ENCODE measurements at regions not wholly inside any gene's neighbourhood (a gene's known extent, or its start where the extent isn't known, plus 50 kb on each side); places are given as distances from the start of the nearest gene placed in this dataset.

GRCh38 chr14:87178277-87178676 lies 814.7 kb downstream of the GALC start:
- intact Hi-C loops (cut with DNase I, micrococcal nuclease): no loop called here
- DNase-seq (no peak), ATAC-seq (no peak)

GRCh38 chr14:87175175-87175574 lies 817.8 kb downstream of the GALC start:
- ATAC-seq (no peak), DNase-seq (no peak)
- intact Hi-C loops (cut with DNase I, micrococcal nuclease): no loop called here

GRCh38 chr14:87171141-87171540 lies 821.8 kb downstream of the GALC start:
- no peak for ATAC-seq
- intact Hi-C loops (cut with DNase I, micrococcal nuclease): no loop called here
- DNase-seq: no peak

GRCh38 chr14:87170179-87170578 lies 822.8 kb downstream of the GALC start:
- DNase-seq (no peak), ATAC-seq (no peak)
- intact Hi-C loops (cut with DNase I, micrococcal nuclease): no loop called here

GRCh38 chr14:87169362-87169761 lies 823.6 kb downstream of the GALC start:
- DNase-seq (no peak), ATAC-seq (no peak)
- intact Hi-C loops (cut with DNase I, micrococcal nuclease): no loop called here

- intact Hi-C loops (cut with DNase I, micrococcal nuclease): no loop called here
- ATAC-seq (no peak), DNase-seq (no peak)
Measured at GRCh38 chr14:87161502-87161901, 831.5 kb downstream of the GALC start.

- intact Hi-C loops (cut with DNase I, micrococcal nuclease): no loop called here
- ATAC-seq (no peak), DNase-seq (no peak)
Measured at GRCh38 chr14:87160989-87161388, 832.0 kb downstream of the GALC start.

- no peak for ATAC-seq
- intact Hi-C loops (cut with DNase I, micrococcal nuclease): no loop called here
- DNase-seq: no peak
Measured at GRCh38 chr14:87158283-87158682, 834.7 kb downstream of the GALC start.

GRCh38 chr14:87156878-87157277 lies 836.1 kb downstream of the GALC start:
- DNase-seq (no peak), ATAC-seq (no peak)
- intact Hi-C loops (cut with DNase I, micrococcal nuclease): no loop called here

- ATAC-seq (no peak), DNase-seq (no peak)
- intact Hi-C loops (cut with DNase I, micrococcal nuclease): no loop called here
Measured at GRCh38 chr14:87155856-87156488, 837.0 kb downstream of the GALC start.

GRCh38 chr14:87153901-87154300 lies 839.1 kb downstream of the GALC start:
- DNase-seq (no peak), ATAC-seq (no peak)
- intact Hi-C loops (cut with DNase I, micrococcal nuclease): no loop called here

- no peak for DNase-seq
- ATAC-seq: no peak
- intact Hi-C loops (cut with DNase I, micrococcal nuclease): no loop called here
Measured at GRCh38 chr14:87153391-87153790, 839.6 kb downstream of the GALC start.

- intact Hi-C loops (cut with DNase I, micrococcal nuclease): no loop called here
- ATAC-seq: no peak
- no peak for DNase-seq
Measured at GRCh38 chr14:87152693-87153092, 840.3 kb downstream of the GALC start.

GRCh38 chr14:87149583-87150354 lies 843.2 kb downstream of the GALC start:
- DNase-seq: no peak
- no peak for ATAC-seq
- intact Hi-C loops (cut with DNase I, micrococcal nuclease): no loop called here

GRCh38 chr14:87148655-87149054 lies 844.3 kb downstream of the GALC start:
- no peak for DNase-seq
- intact Hi-C loops (cut with DNase I, micrococcal nuclease): no loop called here
- ATAC-seq: no peak

GRCh38 chr14:87142551-87143211 lies 850.3 kb downstream of the GALC start:
- DNase-seq: no peak
- ATAC-seq: no peak
- intact Hi-C loops (cut with DNase I, micrococcal nuclease): no loop called here

- ATAC-seq: no peak
- no peak for DNase-seq
- intact Hi-C loops (cut with DNase I, micrococcal nuclease): no loop called here
Measured at GRCh38 chr14:87141801-87142200, 851.2 kb downstream of the GALC start.

- ATAC-seq (no peak), DNase-seq (no peak)
- intact Hi-C loops (cut with DNase I, micrococcal nuclease): no loop called here
Measured at GRCh38 chr14:87139299-87139698, 853.7 kb downstream of the GALC start.

- ATAC-seq (no peak), DNase-seq (no peak)
- intact Hi-C loops (cut with DNase I, micrococcal nuclease): no loop called here
Measured at GRCh38 chr14:87133073-87133801, 859.7 kb downstream of the GALC start.

GRCh38 chr14:87131879-87132278 lies 861.1 kb downstream of the GALC start:
- DNase-seq: no peak
- intact Hi-C loops (cut with DNase I, micrococcal nuclease): no loop called here
- ATAC-seq: no peak

All from left colon (tissue), 2 donors.